ENCODE measurements at regions not wholly inside any gene's neighbourhood (a gene's known extent, or its start where the extent isn't known, plus 50 kb on each side); places are given as distances from the start of the nearest gene placed in this dataset.

- no peak for TF ChIP-seq FOS (IDR thresholded peaks at IDR 0.05; ENCODE audit: low read depth, low read length)
- no peak for TF ChIP-seq RCOR1 (IDR thresholded peaks at IDR 0.05; ENCODE audit: insufficient replicate concordance, low read length)
Observed at GRCh38 chr10:10630782-10631181, 386.9 kb upstream of the CELF2 start.

All from IMR-90 (cell line).